Endothelial cell of umbilical vein (primary cell): ENCODE measurements at regions not wholly inside any gene's neighbourhood (a gene's known extent, or its start where the extent isn't known, plus 50 kb on each side); places are given as distances from the start of the nearest gene placed in this dataset.

ENCODE experiments used
- BruUV-seq: library from RNA; stranded (reverse); fragments of 400-500 nt; replicated peaks from 2 replicates; lab custom pipeline; 2021; lab: Mats Ljungman, UMichigan
- CTCF ChIA-PET: fragments of 300-600, 350-600 bp; sonication (Branson Sonifier 250); formaldehyde crosslinking; loops from one replicate; lab custom pipeline; 2021; ENCODE audit warnings: antibody characterized with exemption, inconsistent platforms; lab: Charles Lee
- POLR2A ChIA-PET: fragments of 300-600, 350-600 bp; sonication (Branson Sonifier 250); formaldehyde crosslinking; loops from one replicate; lab custom pipeline; 2021; ENCODE audit warnings: antibody characterized with exemption, inconsistent platforms; lab: Charles Lee
- DNase-seq: peaks from one replicate; pipeline ENCODE4 v3.0.0-alpha.2; 2011; ENCODE audit warnings: low read depth, low spot score
- FAIRE-seq: peaks from 2 replicates; lab custom pipeline; 2011; peaks lifted over from hg19 to GRCh38; lab: Jason Lieb, UNC
- H2AFZ ChIP-seq: 2 replicates; pipeline ENCODE4 v1.6.0; 2012; ENCODE audit warnings: low read depth, low read length, control low read depth, inconsistent platforms
- H3K27ac ChIP-seq: 2 replicates; pipeline ENCODE4 v1.5.1; 2011; ENCODE audit warnings: low read depth, mild to moderate bottlenecking, control low read depth, low read length, moderate library complexity; ENCODE audit not compliant: insufficient read depth
- H3K27me3 ChIP-seq, 2 experiments: 2 replicates each; pipeline versions ENCODE4 v1.6.0 to v1.6.1; 2011; ENCODE audit warnings: low read length in 2 of 2, mixed read lengths in 1 of 2; ENCODE audit not compliant: control insufficient read depth in 2 of 2, insufficient read depth in 2 of 2
- H3K36me3 ChIP-seq, 2 experiments: 2 replicates in 1 of 2; 3 replicates in 1 of 2; pipeline ENCODE4 v1.5.1; 2011; ENCODE audit warnings: low read length in 2 of 2, mild to moderate bottlenecking in 1 of 2, moderate library complexity in 1 of 2; ENCODE audit not compliant: control insufficient read depth in 2 of 2, insufficient read depth in 2 of 2; ENCODE audit errors: extremely low read depth in 1 of 2
- H3K4me1 ChIP-seq: 3 replicates; pipeline ENCODE4 v1.5.1; 2011; ENCODE audit warnings: mild to moderate bottlenecking, low read length; ENCODE audit not compliant: control insufficient read depth, insufficient read depth; ENCODE audit errors: extremely low read depth
- H3K4me2 ChIP-seq: 2 replicates; pipeline ENCODE4 v1.6.1; 2011; ENCODE audit warnings: low read length, control low read depth, mixed read lengths; ENCODE audit not compliant: insufficient read depth
- H3K4me3 ChIP-seq, 3 experiments: fragments of 200-600 bp in 1 of 3; sonication (generic), shearing (Covaris generic) in 1 of 3; replicated peaks in 1 of 3; 2 replicates each; pipeline ENCODE4 v1.5.1; 2011 to 2016; ENCODE audit warnings: control low read depth in 3 of 3, low read length in 3 of 3, mild to moderate bottlenecking in 2 of 3, inconsistent platforms in 1 of 3, low read depth in 1 of 3, moderate library complexity in 1 of 3; ENCODE audit not compliant: insufficient read depth in 1 of 3
- H3K79me2 ChIP-seq: 2 replicates; pipeline ENCODE4 v1.6.0; 2012; ENCODE audit warnings: low read length, inconsistent platforms; ENCODE audit not compliant: control insufficient read depth, insufficient read depth
- H3K9ac ChIP-seq: replicated peaks from 2 replicates; pipeline ENCODE3; 2011; ENCODE audit warnings: low read length, control low read depth; ENCODE audit not compliant: insufficient read depth; ENCODE audit errors: extremely low read depth
- H3K9me1 ChIP-seq: replicated peaks from 3 replicates; pipeline ENCODE4 v1.6.0; 2011; ENCODE audit warnings: mild to moderate bottlenecking, low read length; ENCODE audit not compliant: control insufficient read depth, insufficient read depth; ENCODE audit errors: extremely low read depth
- H3K9me3 ChIP-seq: replicated peaks from 2 replicates; pipeline ENCODE4 v1.5.1; 2012; ENCODE audit warnings: low read length, inconsistent platforms; ENCODE audit not compliant: control insufficient read depth, insufficient read depth
- H4K20me1 ChIP-seq: replicated peaks from 2 replicates; pipeline ENCODE3; 2011; ENCODE audit warnings: mild to moderate bottlenecking, low read length; ENCODE audit not compliant: control insufficient read depth, insufficient read depth; ENCODE audit errors: extremely low read depth
- CTCF ChIP-seq, 2 donors: IDR thresholded peaks; 1 replicate in 1 of 2; 2 replicates in 1 of 2; pipeline ENCODE4 v1.5.1; 2011; ENCODE audit warnings: low read length in 2 of 2, mild to moderate bottlenecking in 2 of 2, moderate library complexity in 2 of 2, control low read depth in 1 of 2, inconsistent platforms in 1 of 2, low read depth in 1 of 2; ENCODE audit not compliant: insufficient read depth in 1 of 2; ENCODE audit errors: extremely low read depth in 1 of 2
- EZH2 ChIP-seq: IDR thresholded peaks from 2 replicates; pipeline ENCODE4 v1.6.1; 2012; ENCODE audit warnings: borderline replicate concordance, low read depth, mild to moderate bottlenecking, moderate library complexity, low read length, inconsistent platforms; ENCODE audit not compliant: severe bottlenecking
- FOS ChIP-seq: IDR thresholded peaks from 2 replicates; pipeline ENCODE4 v1.6.1; 2011; ENCODE audit warnings: mild to moderate bottlenecking, low read length, moderate library complexity, borderline replicate concordance; ENCODE audit not compliant: insufficient read depth
- GATA2 ChIP-seq: IDR thresholded peaks from 2 replicates; pipeline ENCODE4 v1.7.0; 2011; ENCODE audit warnings: low read depth, mild to moderate bottlenecking, moderate library complexity, mixed read lengths, low read length; ENCODE audit not compliant: insufficient read length, insufficient read depth
- JUN ChIP-seq: IDR thresholded peaks from 2 replicates; pipeline ENCODE4 v1.6.1; 2011; ENCODE audit warnings: borderline replicate concordance, low read depth; ENCODE audit not compliant: insufficient read length, insufficient read depth
- MAX ChIP-seq: IDR thresholded peaks from 2 replicates; pipeline ENCODE4 v1.6.1; 2011; ENCODE audit not compliant: insufficient read depth, insufficient read length
- MYC ChIP-seq: IDR thresholded peaks from one replicate; pipeline ENCODE4 v1.6.1; 2011; ENCODE audit warnings: mild to moderate bottlenecking, low read depth, low read length
- POLR2A ChIP-seq: IDR thresholded peaks from 2 replicates; pipeline ENCODE4 v1.6.1; 2012; ENCODE audit warnings: low read depth, mild to moderate bottlenecking, control low read depth, low read length
- POLR2AphosphoS5 ChIP-seq: IDR thresholded peaks from 2 replicates; pipeline ENCODE4 v1.6.1; 2012; ENCODE audit warnings: low read depth, mild to moderate bottlenecking, control low read depth, low read length, moderate library complexity; ENCODE audit not compliant: insufficient read depth
- dilution Hi-C: fragments of 300-500 bp; cut with MboI; formaldehyde crosslinking; loops from one replicate; pipeline ENCODE4 v1.15.0; 2019; ENCODE audit warnings: low sequenced_read_pairs; ENCODE audit not compliant: extremely low pct_ligation_motif_present
- intact Hi-C: fragments of 100-400 bp; cut with micrococcal nuclease; formaldehyde crosslinking; loops from one replicate; pipeline ENCODE4 v1.10.0; 2022

- Histone ChIP-seq H3K27me3 (peaks cover 6 to 9% of the 10 kb centered on the region in 2 experiments), H3K36me3 (no peaks in the 10 kb centered on the region), H2AFZ (no peak overlapping the region), H3K4me1 (no peaks in the 10 kb centered on the region), H3K9ac (no peak overlapping the region), H3K4me2 (no peak overlapping the region), H4K20me1 (no peaks in the 10 kb centered on the region), H3K4me3 (no peak overlapping the region), H3K9me1 (no peaks in the 10 kb centered on the region), H3K9me3 (no peaks in the 10 kb centered on the region), H3K27ac (no peak overlapping the region), H3K79me2 (no peaks in the 10 kb centered on the region)
- CTCF ChIA-PET: interaction anchor here (1.5 kb wide), 1 partner anchor 12 kb away, joined by 4 read pairs; no protein-coding TSS in a partner anchor
- POLR2A ChIA-PET: no interaction called here
- TF ChIP-seq EZH2 (no peak), POLR2A (no peak), MYC (no peak), GATA2 (no peak), POLR2AphosphoS5 (no peak), FOS (no peak), MAX (no peak), JUN (no peak), CTCF (IDR thresholded peaks at IDR 0.05; ENCODE audit: extremely low read depth in 1 of 2, insufficient read depth in 1 of 2, low read depth in 1 of 2, low read length in 2 of 2) (no peak)
- dilution Hi-C loops: no loop called here
- DNase-seq: no peak
- intact Hi-C loops: no loop called here
- BruUV-seq: no TSS peak
- FAIRE-seq: no peak
These were observed 90.9 kb upstream of the ARMC2 start for GRCh38 chr6:108757357-108757756.
